ENCODE measurements at regions not wholly inside any gene's neighbourhood (a gene's known extent, or its start where the extent isn't known, plus 50 kb on each side); places are given as distances from the start of the nearest gene placed in this dataset.

- no peaks in the 10 kb centered on the region for H3K36me3 Mint-ChIP-seq (ENCODE audit: low read depth)
- TF ChIP-seq CTCF (conservative IDR thresholded peaks at IDR 0.05): no peak
- no peaks in the 10 kb centered on the region for H3K4me1 Mint-ChIP-seq
- no peaks in the 10 kb centered on the region for H3K27me3 Mint-ChIP-seq (ENCODE audit: low read depth)
- no peak overlapping the region for H3K27ac Mint-ChIP-seq (ENCODE audit: unreplicated experiment)
- no peak for DNase-seq (ENCODE audit: low read depth, low spot score)
- no peak overlapping the region for H3K4me3 Mint-ChIP-seq
- no peaks in the 10 kb centered on the region for H3K9me3 Mint-ChIP-seq
Observed at GRCh38 chr5:23579566-23579965, 72.2 kb downstream of the PRDM9 start.

GRCh38 chr5:23583081-23583480 is 75.7 kb downstream of the PRDM9 start:
- Mint-ChIP-seq H3K4me3 (no peak overlapping the region), H3K27me3 (ENCODE audit: low read depth) (no peaks in the 10 kb centered on the region), H3K9me3 (no peaks in the 10 kb centered on the region), H3K4me1 (no peaks in the 10 kb centered on the region), H3K36me3 (ENCODE audit: low read depth) (no peaks in the 10 kb centered on the region), H3K27ac (ENCODE audit: unreplicated experiment) (no peak overlapping the region)
- DNase-seq (ENCODE audit: low read depth, low spot score): no peak
- no peak for TF ChIP-seq CTCF (conservative IDR thresholded peaks at IDR 0.05)

GRCh38 chr5:23588841-23589326 is 81.5 kb downstream of the PRDM9 start:
- no peak for TF ChIP-seq CTCF (conservative IDR thresholded peaks at IDR 0.05)
- Mint-ChIP-seq H3K9me3 (no peaks in the 10 kb centered on the region), H3K27me3 (ENCODE audit: low read depth) (no peaks in the 10 kb centered on the region), H3K4me3 (no peak overlapping the region), H3K4me1 (no peaks in the 10 kb centered on the region), H3K27ac (ENCODE audit: unreplicated experiment) (no peak overlapping the region), H3K36me3 (ENCODE audit: low read depth) (no peaks in the 10 kb centered on the region)
- no peak for DNase-seq (ENCODE audit: low read depth, low spot score)

- Mint-ChIP-seq H3K4me1 (no peaks in the 10 kb centered on the region), H3K36me3 (ENCODE audit: low read depth) (no peaks in the 10 kb centered on the region), H3K4me3 (no peak overlapping the region), H3K27me3 (ENCODE audit: low read depth) (no peaks in the 10 kb centered on the region), H3K27ac (ENCODE audit: unreplicated experiment) (no peak overlapping the region), H3K9me3 (no peaks in the 10 kb centered on the region)
- TF ChIP-seq CTCF (conservative IDR thresholded peaks at IDR 0.05): no peak
- DNase-seq (ENCODE audit: low read depth, low spot score): no peak
Observed at GRCh38 chr5:23591250-23591649, 83.8 kb downstream of the PRDM9 start.

GRCh38 chr5:23606927-23607326 is 99.5 kb downstream of the PRDM9 start:
- DNase-seq (ENCODE audit: low read depth, low spot score): no peak
- Mint-ChIP-seq H3K4me3 (no peak overlapping the region), H3K27ac (ENCODE audit: unreplicated experiment) (no peak overlapping the region), H3K9me3 (peaks cover 2% of the 10 kb centered on the region), H3K27me3 (ENCODE audit: low read depth) (no peaks in the 10 kb centered on the region), H3K4me1 (no peaks in the 10 kb centered on the region), H3K36me3 (ENCODE audit: low read depth) (no peaks in the 10 kb centered on the region)
- no peak for TF ChIP-seq CTCF (conservative IDR thresholded peaks at IDR 0.05)

GRCh38 chr5:23612701-23613100 is 105.3 kb downstream of the PRDM9 start:
- Mint-ChIP-seq H3K27me3 (ENCODE audit: low read depth) (no peaks in the 10 kb centered on the region), H3K36me3 (ENCODE audit: low read depth) (no peaks in the 10 kb centered on the region), H3K27ac (ENCODE audit: unreplicated experiment) (no peak overlapping the region), H3K4me3 (no peak overlapping the region), H3K9me3 (peaks cover 17% of the 10 kb centered on the region), H3K4me1 (no peaks in the 10 kb centered on the region)
- TF ChIP-seq CTCF (conservative IDR thresholded peaks at IDR 0.05): no peak
- DNase-seq (ENCODE audit: low read depth, low spot score): no peak

Measured in neural crest cell (in vitro differentiated cells).